GM19025 (cell line): ENCODE measurements at regions not wholly inside any gene's neighbourhood (a gene's known extent, or its start where the extent isn't known, plus 50 kb on each side); places are given as distances from the start of the nearest gene placed in this dataset.
"Not testable (repeated sequence)": the region's sequence is repeated elsewhere in the genome, so short reads cannot be mapped to it uniquely, and the experiment has no call there.

Source experiments
- ATAC-seq: cut with Tn5 transposase; IDR thresholded peaks from one replicate; pipeline ENCODE4 v1.9.1; 2021; ENCODE audit warnings: mild to moderate bottlenecking, low read depth, moderate library complexity; ENCODE audit not compliant: unreplicated experiment

- ATAC-seq, result no peak
These were observed 652.9 kb downstream of the PLA2G4A start for GRCh38 chr1:187481581-187482148.

DNA sequence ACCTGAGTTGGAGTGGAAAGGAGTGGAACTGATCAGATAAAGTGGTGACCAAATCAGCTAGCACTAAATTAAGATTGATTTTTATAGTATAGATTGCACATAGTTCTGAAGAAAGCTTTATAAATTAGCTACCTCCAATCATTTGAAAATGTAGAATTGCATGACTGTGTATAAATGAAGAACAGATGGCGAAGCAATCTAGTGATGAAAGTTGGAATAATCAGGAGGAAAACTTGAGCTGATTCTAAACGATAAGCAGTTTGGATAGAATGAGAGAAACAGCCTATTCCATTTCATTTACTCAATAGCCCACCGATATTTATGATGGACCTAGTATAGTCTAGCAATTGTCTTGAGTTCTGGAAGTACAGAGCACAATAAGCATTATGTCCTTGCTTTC, 661.5 kb downstream of the PLA2G4A start:
- ATAC-seq, result no peak

DNA sequence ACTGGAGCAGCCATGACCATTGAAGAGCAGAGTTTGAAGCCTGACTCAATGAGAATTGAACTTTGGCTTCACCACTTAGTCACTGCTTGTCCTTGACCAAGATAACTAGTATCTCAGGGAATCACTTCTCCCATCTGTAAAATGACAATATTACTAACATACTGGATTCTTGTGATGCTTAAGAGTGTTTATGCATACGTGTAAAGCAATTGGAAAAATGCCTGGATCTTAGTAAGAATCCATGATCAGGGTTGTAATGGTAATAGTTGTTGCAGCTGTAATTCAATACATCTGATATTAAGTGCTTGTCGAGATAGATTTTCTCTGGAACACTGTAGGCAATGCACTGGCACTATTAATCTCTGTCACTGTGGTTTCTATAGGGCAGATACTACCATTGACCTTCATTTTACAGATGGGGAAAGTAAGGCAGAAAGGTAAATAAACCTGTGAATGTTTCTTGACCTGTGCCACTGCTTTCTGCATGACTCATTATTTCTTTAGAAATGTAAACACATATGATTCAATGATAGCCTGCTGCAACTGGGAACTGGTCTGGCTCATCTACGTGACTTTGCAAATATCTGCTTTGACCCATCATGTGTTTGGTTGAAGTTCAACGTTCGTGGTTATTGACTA, 662.5 kb downstream of the PLA2G4A start:
- no peak for ATAC-seq

- ATAC-seq, result no peak
These were observed 669.3 kb downstream of the PLA2G4A start for GRCh38 chr1:187498028-187498427.

- no peak for ATAC-seq
These were observed 676.0 kb downstream of the PLA2G4A start for GRCh38 chr1:187504779-187505178.

DNA sequence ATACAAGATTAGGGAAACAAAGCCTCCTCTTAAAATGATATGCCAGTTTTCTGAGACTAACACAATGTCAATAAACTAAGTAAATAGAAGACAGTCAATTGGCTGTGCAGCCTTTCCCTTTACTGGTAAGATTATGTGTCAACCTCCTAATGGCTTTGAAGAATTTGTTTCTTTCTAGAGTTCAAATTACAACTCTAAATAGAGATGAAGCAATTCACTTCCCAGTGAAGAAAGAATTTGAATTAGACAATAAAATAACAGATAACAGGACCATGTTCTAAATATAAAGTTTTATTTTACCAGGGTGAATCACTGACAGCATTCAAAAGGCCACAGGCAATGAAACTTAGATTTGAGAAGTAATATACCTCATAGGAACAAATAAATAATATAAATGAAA, 680.3 kb downstream of the PLA2G4A start:
- no peak for ATAC-seq

- no peak for ATAC-seq
These were observed 684.4 kb downstream of the PLA2G4A start for GRCh38 chr1:187513190-187513589.

DNA sequence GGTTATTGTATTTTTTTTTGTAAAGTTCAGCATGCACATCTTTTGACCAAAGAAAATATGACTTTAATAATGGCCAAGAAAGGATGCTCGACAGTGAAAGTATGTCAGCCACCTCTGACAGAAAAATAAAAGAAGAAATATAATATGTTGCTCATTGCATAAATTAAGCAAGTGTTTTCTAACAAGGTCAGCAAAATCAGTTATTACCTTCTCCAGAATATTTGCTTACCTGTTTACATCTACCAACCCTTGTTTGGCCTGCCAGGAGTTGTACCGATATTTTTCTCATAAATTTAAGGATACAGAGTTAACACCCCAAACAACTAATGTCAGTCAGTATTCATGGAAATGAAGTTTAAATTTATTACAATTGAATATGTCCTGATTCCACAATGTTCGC, 685.4 kb downstream of the PLA2G4A start:
- no peak for ATAC-seq

DNA sequence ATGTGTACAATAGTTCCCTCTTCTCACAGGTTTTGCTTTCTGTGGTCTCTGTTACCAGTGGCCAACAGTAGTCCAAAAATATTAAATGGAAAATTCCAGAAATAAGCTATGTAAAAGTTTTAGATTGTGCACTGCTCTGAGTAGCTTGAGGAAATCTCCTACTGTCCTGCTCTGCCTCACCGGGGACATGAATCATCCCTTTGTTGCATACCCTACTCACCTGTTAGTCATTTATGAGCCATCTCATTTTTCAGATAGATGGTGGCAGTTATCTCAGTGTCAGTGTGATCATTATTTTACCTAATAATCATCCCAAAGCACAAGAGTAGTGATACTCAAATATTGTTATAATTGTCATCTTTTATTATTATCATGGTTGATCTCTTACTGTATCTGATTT, 688.1 kb downstream of the PLA2G4A start:
- no peak for ATAC-seq

GRCh38 chr1:187517546-187517945, 688.8 kb downstream of the PLA2G4A start:
- no peak for ATAC-seq

DNA sequence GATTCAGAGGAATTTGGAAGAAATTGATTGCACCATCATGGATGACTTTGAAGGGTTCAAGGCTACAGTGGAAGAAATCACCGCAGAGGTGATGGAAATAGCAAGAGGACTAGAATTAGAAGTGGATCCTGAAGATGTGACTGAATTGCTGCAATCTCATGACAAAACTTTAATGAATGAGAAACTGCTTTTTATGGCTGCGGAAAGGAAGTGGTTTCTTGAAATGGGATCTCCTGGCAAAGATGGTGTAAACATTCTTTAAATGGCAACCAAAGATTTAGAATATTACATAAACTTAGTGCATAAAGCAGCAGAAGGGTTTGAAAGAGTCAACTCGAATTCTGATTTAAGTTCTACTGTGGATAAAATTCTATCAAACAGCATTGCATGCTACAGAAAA, 698.6 kb downstream of the PLA2G4A start:
- no peak for ATAC-seq

DNA sequence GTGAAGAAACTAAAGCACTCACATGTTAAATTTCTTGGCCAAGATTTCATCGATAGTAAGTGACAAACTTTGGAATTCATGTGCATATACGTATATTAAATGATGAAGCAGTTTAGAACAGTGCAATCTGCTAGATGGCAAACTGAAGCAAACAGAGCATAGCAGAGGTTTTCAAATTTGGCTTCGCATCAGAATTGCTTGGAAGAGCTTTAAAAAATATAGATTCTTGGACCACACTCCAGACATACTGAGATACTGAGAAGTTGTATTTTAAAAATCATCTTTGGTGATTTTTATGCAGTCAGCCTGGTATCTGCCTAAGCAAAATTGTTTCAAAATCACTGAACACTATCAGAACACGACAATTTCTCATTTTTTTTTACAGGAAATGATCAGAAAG, 709.2 kb downstream of the PLA2G4A start:
- no peak for ATAC-seq

GRCh38 chr1:187549540-187549939, 720.8 kb downstream of the PLA2G4A start:
- no peak for ATAC-seq

- ATAC-seq, result no peak
These were observed 722.3 kb downstream of the PLA2G4A start for GRCh38 chr1:187551061-187551460.

GRCh38 chr1:187563191-187563590, 734.4 kb downstream of the PLA2G4A start:
- ATAC-seq, result no peak

GRCh38 chr1:187566354-187566753, 737.6 kb downstream of the PLA2G4A start:
- ATAC-seq, result no peak

DNA sequence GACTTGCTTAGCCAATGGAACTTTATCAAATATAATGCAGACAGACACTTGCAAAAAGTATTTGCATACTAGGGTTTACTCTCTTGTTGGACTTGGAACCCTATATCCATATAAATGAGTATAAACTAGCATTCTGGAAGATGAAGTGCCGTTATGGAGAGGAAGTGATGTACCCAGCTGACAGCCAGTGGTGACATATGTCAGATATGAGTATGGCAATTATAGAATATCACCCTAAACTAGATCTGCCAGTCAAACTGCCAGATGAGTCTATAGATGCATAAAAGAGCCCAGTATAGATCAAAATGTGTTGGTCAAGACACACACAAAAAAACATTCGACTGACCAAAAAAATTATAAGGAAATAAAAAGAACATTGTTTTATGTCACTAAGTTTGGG, 739.3 kb downstream of the PLA2G4A start:
- ATAC-seq, result no peak

GRCh38 chr1:187570166-187570565, 741.4 kb downstream of the PLA2G4A start:
- no peak for ATAC-seq

DNA sequence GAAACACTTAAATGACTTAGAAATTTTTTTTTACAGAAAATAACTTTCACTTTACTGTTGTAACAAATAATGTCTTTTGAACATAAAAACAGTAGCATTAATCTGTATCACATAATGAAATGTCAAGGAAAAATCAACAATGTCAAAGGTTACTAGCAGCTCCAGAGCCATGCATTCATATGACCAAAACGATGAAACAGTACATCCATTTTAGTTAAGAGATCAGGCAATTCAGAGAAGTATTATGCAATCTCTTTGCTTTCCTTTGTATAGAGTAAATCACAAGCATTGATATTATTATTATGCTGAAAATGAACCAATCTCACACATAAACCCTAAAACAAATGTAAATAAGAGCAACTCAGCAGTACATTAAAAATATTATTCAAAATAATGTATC, 748.9 kb downstream of the PLA2G4A start:
- no peak for ATAC-seq

GRCh38 chr1:187588917-187589316, 760.2 kb downstream of the PLA2G4A start:
- no peak for ATAC-seq

DNA sequence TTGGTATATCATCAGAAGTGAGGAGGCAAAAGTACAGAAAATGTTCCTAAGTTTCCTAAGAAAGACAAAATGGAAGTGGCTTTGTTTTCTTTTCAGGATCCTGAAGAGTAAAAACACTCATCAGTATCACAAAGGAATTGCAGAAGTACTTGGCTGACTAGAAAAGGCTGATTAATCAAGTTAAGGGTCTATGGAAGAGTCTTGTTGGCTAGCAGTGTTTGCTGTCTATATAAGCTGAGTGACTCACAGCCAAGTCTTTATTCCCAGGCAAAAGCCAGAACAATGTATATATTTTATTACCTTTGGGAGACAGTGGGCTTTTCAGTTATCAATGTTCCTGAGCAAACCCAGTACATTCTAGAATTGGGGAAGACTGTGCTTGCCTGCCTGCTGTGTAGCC, 777.0 kb downstream of the PLA2G4A start:
- ATAC-seq, result no peak

GRCh38 chr1:187615853-187616735, 787.3 kb downstream of the PLA2G4A start:
- not testable (repeated sequence) for ATAC-seq
